Gastroesophageal sphincter (tissue), 3 donors: ENCODE measurements at regions not wholly inside any gene's neighbourhood (a gene's known extent, or its start where the extent isn't known, plus 50 kb on each side); places are given as distances from the start of the nearest gene placed in this dataset.

Experiments used
- EP300 ChIP-seq: sonication (generic); formaldehyde crosslinking; IDR thresholded peaks from one replicate; pipeline ENCODE4 v1.6.1; 2017; ENCODE audit warnings: antibody characterized with exemption, mild to moderate bottlenecking
- POLR2A ChIP-seq, 2 donors: fragments of 450-650 bp; IDR thresholded peaks; one replicate each; pipeline ENCODE4 v1.6.1; 2017; ENCODE audit warnings: antibody characterized with exemption in 2 of 2, mild to moderate bottlenecking in 2 of 2, moderate library complexity in 1 of 2
- POLR2AphosphoS5 ChIP-seq: sonication (generic); formaldehyde crosslinking; IDR thresholded peaks from one replicate; pipeline ENCODE4 v1.6.1; 2017; ENCODE audit warnings: antibody characterized with exemption
- TF ChIP-seq, protein P1 (sequence below), 4 experiments: fragments of 200-600 bp in 2 of 4; fragments of 450-650 bp in 2 of 4; sonication (generic) in 1 of 4; IDR thresholded peaks; one replicate each; pipeline ENCODE4 v1.5.1; 2017 to 2019; ENCODE audit warnings: antibody characterized with exemption in 4 of 4, mild to moderate bottlenecking in 2 of 4, moderate library complexity in 2 of 4

DNA sequence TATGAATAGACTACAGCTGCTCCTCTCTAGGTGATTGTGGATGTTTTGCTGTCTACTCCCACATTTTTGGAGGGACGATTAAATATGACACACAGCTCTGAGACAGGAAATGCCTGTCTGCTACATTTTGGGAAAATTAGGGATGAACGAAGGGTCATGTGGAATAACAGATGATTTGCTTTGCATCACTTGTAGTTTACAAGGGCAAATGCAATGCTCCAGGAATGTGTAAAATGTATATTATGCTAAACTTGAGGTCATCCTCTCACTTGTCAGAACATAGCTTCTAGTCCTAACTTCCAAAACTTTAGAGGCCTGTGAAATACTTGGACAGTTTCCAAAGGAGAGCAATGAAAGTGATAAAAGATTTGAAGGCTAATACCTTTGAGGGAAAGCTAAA, 284.2 kb upstream of the DACH1 start:
- TF ChIP-seq POLR2A (IDR thresholded peaks at IDR 0.05), result no peak
- TF ChIP-seq, protein P1, sequence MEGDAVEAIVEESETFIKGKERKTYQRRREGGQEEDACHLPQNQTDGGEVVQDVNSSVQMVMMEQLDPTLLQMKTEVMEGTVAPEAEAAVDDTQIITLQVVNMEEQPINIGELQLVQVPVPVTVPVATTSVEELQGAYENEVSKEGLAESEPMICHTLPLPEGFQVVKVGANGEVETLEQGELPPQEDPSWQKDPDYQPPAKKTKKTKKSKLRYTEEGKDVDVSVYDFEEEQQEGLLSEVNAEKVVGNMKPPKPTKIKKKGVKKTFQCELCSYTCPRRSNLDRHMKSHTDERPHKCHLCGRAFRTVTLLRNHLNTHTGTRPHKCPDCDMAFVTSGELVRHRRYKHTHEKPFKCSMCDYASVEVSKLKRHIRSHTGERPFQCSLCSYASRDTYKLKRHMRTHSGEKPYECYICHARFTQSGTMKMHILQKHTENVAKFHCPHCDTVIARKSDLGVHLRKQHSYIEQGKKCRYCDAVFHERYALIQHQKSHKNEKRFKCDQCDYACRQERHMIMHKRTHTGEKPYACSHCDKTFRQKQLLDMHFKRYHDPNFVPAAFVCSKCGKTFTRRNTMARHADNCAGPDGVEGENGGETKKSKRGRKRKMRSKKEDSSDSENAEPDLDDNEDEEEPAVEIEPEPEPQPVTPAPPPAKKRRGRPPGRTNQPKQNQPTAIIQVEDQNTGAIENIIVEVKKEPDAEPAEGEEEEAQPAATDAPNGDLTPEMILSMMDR (IDR thresholded peaks at IDR 0.05), result no peak
- TF ChIP-seq POLR2AphosphoS5, result no peak
- no peak for TF ChIP-seq EP300
